NCI-H748 (cell line): ENCODE measurements at regions not wholly inside any gene's neighbourhood (a gene's known extent, or its start where the extent isn't known, plus 50 kb on each side); places are given as distances from the start of the nearest gene placed in this dataset.
A peak's percentile ranks its signal among the peaks of the same experiment; 100 is the strongest.
"Not testable (repeated sequence)": the region's sequence is repeated elsewhere in the genome, so short reads cannot be mapped to it uniquely, and the experiment has no call there.

Source experiments
- DNase-seq: peaks from one replicate; lab custom pipeline; 2025; ENCODE audit not compliant: unreplicated experiment; lab: John Stamatoyannopoulos, UW

DNA sequence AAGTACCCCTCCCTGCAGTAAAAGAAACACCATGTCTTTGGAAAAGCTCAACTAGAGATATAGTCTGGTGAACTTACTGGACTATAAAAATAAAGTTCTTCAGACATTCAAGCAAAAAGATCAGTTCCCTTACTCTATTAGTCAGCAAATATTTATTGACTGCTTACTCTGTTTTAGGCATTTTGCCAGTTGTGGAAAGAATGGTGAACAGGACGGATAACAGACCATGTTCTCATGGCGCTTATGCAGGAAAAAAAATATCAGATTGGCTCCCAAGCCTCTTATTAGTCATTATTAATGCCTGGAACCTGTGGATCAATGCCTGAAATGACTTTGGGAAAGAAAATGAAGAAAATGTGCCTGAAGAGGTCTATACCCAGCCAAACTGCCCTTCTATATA is 282.2 kb upstream of the EPHA7 start:
- no peak for DNase-seq

GRCh38 chr6:93685494-93685893 is 266.1 kb upstream of the EPHA7 start:
- DNase-seq, result no peak

- no peak for DNase-seq
Measured at GRCh38 chr6:93684339-93684738, 265.0 kb upstream of the EPHA7 start.

GRCh38 chr6:93679836-93680235 is 260.5 kb upstream of the EPHA7 start:
- DNase-seq, result no peak

- peak; percentile 83 for DNase-seq
Measured at GRCh38 chr6:93678841-93679454, 259.6 kb upstream of the EPHA7 start.

- no peak for DNase-seq
Measured at GRCh38 chr6:93677264-93677965, 258.1 kb upstream of the EPHA7 start.

DNA sequence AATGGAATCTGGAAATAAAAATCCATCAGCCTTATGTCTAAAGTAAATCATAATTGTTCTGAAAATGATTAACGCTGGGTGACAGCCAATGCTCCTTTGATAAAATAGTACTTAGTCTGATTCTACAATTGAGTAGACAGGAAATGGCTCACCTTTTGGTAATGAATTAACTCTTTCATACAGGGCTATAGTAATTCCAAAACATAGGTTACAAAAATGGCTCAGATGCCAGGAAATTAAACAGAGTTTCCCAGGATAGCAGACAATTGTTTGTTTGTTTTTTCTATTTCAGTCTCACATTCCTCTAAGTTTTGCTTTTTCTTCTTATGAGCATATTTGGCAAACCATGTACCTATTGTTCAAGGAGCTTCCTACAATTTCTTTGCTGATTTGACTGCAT is 257.2 kb upstream of the EPHA7 start:
- peak; percentile 74 for DNase-seq

- peak; percentile 89 for DNase-seq
Measured at GRCh38 chr6:93675856-93676417, 256.6 kb upstream of the EPHA7 start.

DNA sequence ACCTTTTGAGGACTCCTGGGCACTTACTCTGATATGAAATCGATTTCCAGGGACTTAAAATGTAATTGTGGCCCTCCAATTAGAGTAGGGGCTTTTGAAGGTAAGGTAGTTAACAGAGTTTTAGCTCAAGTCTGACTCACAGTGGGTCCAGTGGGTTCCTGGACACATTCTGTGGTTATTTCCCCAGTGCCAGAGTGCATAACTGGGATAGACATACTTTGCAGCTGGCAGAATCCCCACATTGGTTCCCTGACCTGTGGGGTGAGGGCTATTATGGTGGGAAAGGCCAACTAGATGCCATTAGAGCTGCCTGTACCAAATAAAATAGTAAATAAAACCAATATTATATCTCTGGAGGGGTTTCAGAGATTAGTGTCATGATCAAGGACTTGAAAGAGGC is 243.8 kb upstream of the EPHA7 start:
- DNase-seq, result no peak

DNA sequence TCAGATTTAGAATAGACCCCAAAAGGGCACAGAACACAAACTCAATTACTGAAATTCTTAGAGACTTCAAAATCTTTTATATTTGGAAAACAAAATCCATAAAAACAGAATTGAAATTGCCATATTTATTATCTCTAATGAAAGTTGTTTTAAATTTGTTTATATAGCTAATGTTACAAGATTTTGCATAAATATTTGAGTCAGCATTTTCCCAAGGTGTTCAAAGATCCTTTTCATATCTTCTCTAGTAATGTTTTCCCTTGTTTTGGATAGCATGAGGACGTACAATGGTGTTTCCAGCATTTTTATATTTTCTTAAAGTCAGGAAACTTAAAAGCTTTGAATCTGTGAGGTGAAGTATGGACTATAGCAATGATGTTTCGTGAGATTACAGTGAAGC is 235.2 kb upstream of the EPHA7 start:
- DNase-seq, result no peak

GRCh38 chr6:93644611-93645010 is 225.3 kb upstream of the EPHA7 start:
- DNase-seq, result peak; percentile 96

DNA sequence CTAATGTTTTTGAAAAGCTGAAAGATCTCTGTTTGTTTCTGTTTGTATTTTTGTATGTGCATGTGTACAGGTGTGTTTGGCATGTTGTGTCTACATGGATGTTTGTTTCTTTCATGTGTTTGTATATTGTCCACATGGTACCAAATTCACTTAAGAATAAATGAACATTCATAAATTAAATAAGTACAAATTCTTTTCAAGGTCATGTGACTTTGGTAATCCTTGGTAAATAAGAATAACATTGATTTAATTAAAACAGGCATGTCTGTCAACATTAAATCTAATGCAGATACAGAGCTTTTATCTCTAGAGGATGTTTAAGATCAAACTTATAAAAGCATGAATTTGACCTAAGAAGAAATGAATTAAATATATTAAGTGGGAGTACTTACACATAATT is 219.8 kb upstream of the EPHA7 start:
- no peak for DNase-seq

DNA sequence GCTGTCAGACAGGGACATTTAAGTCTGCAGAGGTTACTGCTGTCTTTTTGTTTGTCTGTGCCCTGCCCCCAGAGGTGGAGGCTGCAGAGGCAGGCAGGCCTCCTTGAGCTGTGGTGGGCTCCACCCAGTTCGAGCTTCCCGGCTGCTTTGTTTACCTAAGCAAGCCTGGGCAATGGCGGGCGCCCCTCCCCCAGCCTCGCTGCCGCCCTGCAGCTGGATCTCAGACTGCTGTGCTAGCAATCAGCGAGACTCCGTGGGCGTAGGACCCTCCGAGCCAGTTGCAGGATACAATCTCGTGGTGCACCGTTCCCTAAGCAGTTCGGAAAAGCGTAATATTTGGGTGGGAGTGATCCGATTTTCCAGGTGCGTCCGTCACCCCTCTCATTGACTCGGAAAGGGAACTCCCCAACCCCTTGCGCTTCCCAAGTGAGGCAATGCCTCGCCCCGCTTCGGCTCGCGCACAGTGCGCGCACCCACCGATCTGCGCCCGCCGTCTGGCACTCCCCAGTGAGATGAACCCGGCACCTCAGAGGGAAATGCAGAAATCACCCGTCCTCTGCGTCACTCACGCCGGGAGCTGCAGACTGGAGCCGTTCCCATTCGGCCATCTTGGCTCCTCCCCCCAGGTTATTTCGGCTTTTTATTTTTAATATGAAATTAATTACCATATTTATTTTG is 217.8 kb upstream of the EPHA7 start:
- not testable (repeated sequence) for DNase-seq

DNA sequence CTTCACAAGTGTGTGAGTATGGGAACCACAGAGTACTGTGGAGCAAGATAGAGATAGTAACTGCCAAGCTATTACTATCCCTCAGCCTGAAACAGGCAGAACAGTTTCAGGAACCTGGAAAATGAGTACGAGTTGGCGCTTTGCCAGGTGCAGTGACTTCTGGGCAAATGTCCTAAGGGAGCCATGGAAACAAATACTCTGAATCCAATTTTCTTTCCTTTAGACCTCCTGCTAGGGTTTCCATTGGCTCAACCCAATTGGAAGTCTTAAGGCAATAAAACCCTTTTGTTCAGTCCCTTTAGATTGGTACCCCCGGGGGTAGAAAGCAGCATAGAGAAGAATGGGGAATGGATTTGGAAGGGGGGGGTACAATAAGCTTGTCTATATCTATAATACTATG is 205.0 kb upstream of the EPHA7 start:
- DNase-seq, result peak; percentile 98

GRCh38 chr6:93621442-93621841 is 202.1 kb upstream of the EPHA7 start:
- peak; percentile 15 for DNase-seq

- DNase-seq, result no peak
Measured at GRCh38 chr6:93604951-93605350, 185.6 kb upstream of the EPHA7 start.

- no peak for DNase-seq
Measured at GRCh38 chr6:93592417-93592816, 173.1 kb upstream of the EPHA7 start.

- DNase-seq, result no peak
Measured at GRCh38 chr6:93586306-93586705, 166.9 kb upstream of the EPHA7 start.

GRCh38 chr6:93584300-93584699 is 164.9 kb upstream of the EPHA7 start:
- DNase-seq, result no peak

- no peak for DNase-seq
Measured at GRCh38 chr6:93581371-93581770, 162.0 kb upstream of the EPHA7 start.

- no peak for DNase-seq
Measured at GRCh38 chr6:93580446-93580845, 161.1 kb upstream of the EPHA7 start.
